Gastrocnemius medialis (tissue), 4 donors: ENCODE measurements at regions not wholly inside any gene's neighbourhood (a gene's known extent, or its start where the extent isn't known, plus 50 kb on each side); places are given as distances from the start of the nearest gene placed in this dataset.

Experiments
- CTCF ChIP-seq, 5 experiments: fragments of 450-650 bp in 3 of 5; fragments of 200-600 bp in 2 of 5; sonication (generic) in 2 of 5; IDR thresholded peaks in 4 of 5; conservative IDR thresholded peaks in 1 of 5; 1 replicate in 4 of 5; 2 replicates in 1 of 5; pipeline ENCODE4 v1.5.1; 2016 to 2019; ENCODE audit warnings: antibody characterized with exemption in 5 of 5, mild to moderate bottlenecking in 3 of 5, moderate library complexity in 3 of 5
- POLR2A ChIP-seq, 2 donors: fragments of 450-650 bp; IDR thresholded peaks; one replicate each; pipeline ENCODE4 v1.6.1; 2017; ENCODE audit warnings: antibody characterized with exemption in 2 of 2, mild to moderate bottlenecking in 2 of 2, moderate library complexity in 2 of 2

GRCh38 chr18:2448565-2449151 is 122.6 kb downstream of the METTL4 start:
- TF ChIP-seq CTCF (IDR thresholded peaks at IDR 0.05 in 4 of 5, conservative IDR thresholded peaks at IDR 0.05 in 1 of 5): no peak
- no peak for TF ChIP-seq POLR2A (IDR thresholded peaks at IDR 0.05)
